ENCODE measurements at regions not wholly inside any gene's neighbourhood (a gene's known extent, or its start where the extent isn't known, plus 50 kb on each side); places are given as distances from the start of the nearest gene placed in this dataset.

DNA sequence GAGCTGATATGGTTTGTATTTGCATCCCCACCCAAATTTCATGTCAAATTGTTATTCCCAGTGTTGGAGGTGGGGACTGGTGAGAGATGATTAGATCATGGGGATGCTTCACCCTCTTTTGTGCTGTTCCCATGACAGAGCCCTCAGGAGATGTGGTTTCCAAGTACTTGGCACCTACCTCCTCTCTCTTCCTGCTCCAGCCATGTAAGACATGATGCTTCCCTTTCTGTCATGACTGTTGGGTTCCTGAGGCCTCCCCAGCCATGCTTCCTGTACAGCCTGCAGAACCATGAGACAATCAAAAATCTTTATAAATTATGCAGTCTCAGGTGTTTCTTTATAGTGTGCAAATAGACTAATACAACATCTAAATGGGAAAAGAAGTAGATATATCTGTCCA lies 754.5 kb downstream of the TMEM121 start:
- TF ChIP-seq, protein P1, sequence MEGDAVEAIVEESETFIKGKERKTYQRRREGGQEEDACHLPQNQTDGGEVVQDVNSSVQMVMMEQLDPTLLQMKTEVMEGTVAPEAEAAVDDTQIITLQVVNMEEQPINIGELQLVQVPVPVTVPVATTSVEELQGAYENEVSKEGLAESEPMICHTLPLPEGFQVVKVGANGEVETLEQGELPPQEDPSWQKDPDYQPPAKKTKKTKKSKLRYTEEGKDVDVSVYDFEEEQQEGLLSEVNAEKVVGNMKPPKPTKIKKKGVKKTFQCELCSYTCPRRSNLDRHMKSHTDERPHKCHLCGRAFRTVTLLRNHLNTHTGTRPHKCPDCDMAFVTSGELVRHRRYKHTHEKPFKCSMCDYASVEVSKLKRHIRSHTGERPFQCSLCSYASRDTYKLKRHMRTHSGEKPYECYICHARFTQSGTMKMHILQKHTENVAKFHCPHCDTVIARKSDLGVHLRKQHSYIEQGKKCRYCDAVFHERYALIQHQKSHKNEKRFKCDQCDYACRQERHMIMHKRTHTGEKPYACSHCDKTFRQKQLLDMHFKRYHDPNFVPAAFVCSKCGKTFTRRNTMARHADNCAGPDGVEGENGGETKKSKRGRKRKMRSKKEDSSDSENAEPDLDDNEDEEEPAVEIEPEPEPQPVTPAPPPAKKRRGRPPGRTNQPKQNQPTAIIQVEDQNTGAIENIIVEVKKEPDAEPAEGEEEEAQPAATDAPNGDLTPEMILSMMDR (IDR thresholded peaks at IDR 0.05) = no peak
- TF ChIP-seq POLR2A (IDR thresholded peaks at IDR 0.05) = no peak

All from body of pancreas (tissue), 4 donors.